ENCODE measurements at regions not wholly inside any gene's neighbourhood (a gene's known extent, or its start where the extent isn't known, plus 50 kb on each side); places are given as distances from the start of the nearest gene placed in this dataset.

DNA sequence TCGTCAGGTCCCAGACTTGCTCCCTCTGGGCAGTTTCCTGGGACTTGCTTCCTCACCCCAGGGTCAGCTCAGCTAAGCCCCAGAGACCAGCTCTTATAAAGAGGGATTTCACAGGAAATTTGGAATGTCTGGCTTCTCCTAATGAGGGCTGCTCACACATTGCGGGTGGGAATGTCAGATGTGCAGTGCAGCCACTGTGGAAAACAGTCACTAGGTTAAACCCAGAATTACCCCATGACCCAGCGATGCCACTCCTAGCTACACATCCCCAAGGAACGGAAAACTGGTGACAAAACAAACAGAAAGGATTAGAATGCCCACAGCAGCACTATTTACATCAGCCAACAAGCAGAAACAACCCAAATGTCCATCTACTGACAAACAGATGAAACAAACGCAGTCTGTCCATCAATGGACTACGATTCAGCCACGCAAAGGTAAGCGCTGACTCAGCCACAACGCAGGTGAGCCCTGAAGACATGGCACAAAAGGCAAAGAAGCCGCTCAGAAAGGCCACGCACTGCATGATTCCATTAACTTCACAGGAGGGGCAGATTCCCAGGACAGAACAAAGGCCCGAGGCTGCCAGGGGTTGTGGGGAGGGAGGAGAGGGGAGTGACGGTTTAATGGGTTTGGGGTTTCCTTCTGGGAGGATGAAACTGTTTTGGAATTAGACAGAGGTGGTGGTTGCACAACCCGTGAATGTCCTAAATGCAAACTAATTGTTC is 63.0 kb downstream of the NCOR2 start:
- DNase-seq (ENCODE audit: low spot score), result no peak

DNA sequence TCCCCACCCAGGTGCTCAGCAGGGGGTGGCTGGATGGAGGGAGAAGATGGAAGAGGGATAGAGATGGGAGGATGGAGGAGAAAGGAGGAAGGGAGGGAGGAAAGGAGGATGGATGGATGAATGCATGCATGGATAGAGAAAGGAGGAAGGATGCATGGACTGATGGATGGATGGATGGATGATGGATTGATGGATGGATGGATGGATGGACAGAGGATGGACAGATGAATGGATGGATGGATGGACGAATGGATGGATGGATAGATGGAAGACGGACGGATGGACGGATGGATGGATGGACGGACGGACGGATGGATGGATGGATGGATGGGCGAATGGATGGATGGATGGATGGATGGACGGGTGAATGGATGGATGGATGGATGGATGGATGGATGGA is 64.1 kb downstream of the NCOR2 start:
- DNase-seq (ENCODE audit: low spot score), result no peak

DNA sequence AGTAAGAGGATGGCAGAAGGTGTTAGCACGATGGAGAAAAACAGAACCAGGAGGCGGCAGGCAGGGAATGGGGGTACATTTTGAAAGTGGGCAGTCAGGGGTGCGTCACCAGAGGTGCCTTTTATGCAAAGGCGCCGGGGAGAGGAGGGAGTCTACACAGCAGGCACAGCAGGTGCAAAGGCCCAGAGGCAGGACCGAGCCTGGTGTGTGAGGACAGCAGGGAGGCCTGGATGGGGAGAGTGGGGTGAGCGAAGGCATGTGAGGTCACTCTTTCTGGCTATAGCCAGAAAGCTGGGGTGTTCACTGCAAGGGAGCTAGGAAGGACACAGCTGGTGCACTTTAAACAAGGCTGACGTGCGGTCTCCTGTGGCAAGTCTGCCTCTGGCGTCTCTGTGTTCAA is 65.0 kb downstream of the NCOR2 start:
- DNase-seq (ENCODE audit: low spot score), result no peak

DNA sequence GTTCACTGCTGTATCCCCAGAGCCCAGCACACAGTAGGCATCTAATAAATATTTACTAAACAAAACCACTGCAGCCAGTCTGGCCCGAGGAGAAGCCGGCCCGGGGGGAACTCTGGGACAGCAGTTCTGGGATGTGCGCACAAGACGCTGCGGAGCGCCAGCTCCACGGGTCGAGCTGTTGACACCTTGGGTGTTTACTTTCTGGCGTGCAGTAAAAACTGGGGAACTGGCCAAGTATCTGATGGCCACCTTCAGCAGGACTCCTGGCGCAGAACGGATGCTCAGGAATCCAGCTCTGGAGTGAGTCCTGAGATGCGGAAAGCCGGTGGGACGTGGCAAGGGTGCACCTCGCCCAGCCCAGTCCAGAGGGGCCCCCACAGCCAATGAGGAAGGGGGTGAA is 65.6 kb downstream of the NCOR2 start:
- DNase-seq (ENCODE audit: low spot score), result no peak

DNA sequence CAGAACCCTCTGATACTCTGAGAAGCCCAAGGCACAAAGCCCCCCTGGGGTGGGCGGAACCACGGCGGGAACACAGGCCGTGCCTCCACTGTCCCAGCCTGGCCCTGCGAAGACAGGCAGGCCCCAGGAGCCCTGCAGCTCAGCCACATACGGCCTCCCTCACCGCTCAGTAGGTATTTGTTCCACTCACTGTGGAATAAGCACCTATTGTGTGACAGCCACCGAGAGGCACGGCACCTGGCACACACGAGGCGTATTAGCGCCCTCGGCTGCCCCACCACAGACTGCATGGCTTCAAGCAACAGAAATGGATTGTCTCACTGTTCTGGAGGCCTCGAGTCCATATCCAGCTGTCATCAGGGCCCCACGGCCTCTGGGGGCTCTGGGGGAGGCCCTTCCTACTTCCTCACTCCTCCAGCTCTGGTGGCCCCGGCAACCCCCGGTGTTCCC is 66.3 kb downstream of the NCOR2 start:
- DNase-seq (ENCODE audit: low spot score), result no peak

DNA sequence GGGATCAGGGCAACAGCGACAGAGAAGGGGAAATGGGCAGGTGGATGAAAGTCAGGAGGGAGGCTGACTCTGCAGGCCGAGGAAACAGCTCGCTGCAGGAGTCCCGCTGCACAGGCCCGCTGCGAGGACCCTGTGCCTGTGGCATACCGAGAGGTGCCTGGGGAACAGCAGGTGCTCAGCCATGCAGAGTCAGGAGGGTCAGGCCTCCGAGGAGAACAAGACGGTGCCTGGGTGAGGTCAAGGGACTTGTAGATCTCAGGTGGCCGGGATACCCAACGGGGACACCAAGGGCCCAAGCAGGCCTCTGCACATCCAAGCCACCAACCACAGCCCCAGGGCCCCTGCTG is 67.5 kb downstream of the NCOR2 start:
- DNase-seq (ENCODE audit: low spot score), result no peak

DNA sequence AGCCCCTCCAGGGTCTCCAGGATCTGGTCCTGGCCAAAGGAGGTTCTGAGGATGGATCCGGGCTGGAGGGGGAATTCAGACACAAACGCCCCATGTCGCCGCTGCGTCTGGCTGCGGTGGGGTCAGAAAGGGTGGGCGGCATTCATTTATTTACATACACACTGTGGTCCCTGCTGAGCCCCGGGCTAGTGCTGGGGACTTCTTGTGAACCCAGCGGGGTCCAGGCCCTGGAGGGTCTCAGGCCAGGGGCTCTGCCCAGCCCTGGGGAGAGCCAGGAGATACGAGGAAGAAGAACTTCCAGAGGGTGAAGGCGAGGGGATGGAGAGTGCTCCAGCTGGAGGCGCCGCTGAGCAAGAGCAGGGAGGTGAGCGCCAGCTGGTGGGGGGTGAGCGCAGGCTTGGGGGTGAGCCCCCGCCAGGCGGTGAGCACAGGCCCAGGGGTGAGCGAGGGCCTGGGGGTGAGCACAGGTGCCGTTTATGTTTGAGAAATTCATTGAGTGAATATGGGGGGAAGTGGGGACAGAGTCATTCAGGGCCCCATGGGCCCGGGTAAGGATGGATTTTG is 68.1 kb downstream of the NCOR2 start:
- DNase-seq (ENCODE audit: low spot score), result no peak

DNA sequence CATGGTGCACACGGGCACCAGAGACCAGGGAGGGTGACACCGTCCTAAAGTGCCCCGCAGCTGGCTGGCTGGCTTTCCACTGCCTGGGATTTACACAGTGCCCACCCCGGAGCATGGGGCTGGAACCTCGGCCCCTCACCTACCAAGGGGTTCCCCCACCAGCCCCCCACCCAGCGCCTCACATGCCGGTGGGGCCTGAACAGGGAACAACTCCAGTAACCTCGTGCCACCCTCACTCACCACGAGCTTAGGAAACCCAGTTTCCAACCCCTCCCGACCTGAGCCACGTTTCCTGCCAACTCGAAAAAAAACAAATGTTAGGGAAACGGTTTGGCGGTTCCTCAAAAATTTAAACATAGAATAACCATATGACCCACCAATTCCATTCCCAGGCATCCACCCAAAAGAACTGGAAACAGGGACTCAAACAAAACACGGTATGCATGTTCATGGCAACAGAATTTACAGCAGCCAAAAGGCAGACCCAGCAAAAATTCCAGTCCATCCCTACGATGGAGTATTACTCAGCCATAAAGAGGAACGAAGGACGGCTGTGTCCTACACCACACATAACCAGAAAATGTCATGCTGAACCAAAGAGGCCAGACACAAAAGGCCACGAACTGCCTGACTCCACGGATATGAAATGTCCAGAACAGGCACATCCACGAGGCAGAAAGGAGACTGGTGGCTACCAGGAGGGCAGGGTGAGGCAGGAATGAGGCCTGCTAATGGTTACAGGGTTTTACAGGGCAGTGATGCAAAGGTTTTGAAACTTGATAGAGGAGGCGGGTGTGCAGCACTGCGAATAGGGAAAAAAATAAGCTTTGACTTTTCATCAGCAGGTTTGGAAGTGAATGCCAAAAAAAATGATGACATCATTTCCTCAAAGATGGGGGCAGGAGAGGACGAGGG is 68.9 kb downstream of the NCOR2 start:
- no peak for DNase-seq (ENCODE audit: low spot score)

DNA sequence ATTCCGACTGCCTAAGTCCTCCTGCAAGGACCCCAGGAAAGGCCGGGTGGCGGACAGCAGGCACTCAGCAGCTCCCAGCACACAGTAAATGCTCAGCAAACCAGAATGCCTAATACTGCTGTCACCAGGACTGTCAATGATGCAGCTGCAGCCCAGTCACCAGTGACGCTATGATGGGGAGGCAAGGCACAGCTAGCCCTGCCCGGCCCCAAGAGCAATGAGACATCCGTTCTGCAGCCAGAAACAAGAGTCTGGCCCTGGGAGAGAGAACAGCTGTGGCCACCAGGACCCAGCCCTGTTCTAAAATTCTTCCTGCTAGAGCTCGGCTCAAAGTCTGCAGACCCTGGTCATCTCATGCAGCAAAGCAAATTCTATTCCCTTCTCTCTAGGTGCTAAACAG is 69.8 kb downstream of the NCOR2 start:
- DNase-seq (ENCODE audit: low spot score), result no peak

DNA sequence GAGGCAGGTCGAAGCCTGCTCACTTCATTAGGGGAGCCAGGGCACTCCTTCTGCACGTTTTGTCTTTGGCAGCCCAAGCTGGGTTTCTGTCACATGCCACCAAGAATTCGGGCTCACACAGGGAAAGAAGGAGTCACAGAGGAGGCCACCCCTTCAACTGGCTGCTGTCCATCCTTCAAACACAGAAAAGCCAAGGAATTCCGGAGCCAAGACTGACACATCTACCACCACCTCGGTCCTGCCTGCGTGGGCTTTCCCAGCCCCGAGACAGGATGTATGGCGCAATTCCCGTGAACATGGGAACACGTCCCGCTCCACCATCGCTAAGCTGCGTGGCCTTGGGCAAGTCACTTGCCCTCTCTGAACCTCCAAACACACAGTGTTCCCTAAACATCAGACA is 70.4 kb downstream of the NCOR2 start:
- no peak for DNase-seq (ENCODE audit: low spot score)

DNA sequence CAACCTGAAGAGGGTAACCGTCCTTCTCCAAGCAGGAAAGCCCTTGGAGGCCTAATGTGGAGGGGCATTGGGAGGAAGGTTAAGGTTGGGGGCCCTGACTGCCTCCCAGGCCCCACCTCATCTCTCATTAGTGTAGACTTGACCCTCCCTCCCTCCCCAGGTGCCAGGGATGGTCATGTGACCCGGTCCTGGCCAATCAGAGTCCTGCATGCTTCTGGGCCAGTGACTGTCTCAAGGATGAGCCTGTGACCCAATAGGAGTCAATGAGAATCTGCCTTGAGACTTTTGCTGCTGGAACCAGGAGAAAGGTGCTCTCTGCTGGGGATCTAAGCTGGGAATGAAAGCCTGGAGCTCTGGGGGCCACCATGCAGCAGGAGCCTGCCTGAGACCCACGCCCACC is 70.8 kb downstream of the NCOR2 start:
- no peak for DNase-seq (ENCODE audit: low spot score)

DNA sequence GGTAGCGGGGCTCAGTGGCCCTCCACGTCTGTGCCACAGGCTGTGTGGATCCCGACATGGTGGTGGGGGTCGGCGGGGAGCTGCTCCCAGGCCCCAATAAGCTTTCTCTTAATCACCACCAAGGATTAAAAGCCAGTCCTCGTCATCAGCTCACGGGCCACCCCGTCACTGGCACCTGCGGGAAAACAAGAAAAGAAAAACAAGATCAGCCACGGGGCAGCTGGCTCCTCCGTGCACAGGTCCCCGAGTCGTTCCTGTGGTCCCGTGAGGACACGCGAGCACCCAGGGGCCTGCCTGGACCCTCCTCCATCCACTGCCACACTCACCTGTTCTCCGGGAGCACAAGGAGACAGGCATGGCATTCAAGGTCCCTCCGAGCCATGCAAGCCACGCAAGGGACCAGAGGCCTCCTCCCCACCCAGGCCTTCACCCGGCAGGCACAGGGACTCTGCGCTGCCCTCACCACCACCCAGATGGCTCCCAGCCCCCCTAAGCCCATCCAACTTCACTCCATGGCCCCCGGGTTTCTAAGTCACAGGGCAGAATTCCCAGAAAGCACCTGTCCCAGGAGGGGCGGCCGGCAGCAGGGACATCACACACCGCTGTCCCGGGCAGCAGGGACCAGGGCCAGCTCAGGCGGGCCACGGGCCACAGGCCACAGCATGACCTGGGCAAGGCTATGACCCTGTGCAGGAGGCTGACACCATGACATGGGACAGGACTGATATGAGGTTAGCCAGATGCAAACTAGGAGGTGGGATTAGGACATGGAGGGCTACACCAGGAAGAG is 72.0 kb downstream of the NCOR2 start:
- no peak for DNase-seq (ENCODE audit: low spot score)

DNA sequence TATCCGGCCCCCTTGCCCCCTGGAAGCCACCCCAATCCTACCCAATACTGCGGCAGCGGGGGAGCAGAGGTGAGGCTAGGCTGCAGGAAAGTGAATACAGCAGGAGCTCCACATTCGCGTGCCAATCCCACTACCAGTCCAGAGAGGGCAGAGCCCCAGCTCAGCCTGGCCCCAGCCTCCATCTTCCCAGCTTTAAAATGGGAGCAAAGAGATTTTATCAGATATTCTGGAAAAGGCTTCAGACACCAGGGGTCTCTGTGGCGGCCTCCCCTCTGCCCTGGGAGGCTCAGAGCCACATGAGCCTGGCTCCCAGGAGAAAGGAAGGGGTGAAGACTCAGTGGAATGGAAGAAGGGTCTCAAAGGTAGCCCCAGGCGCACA is 72.7 kb downstream of the NCOR2 start:
- DNase-seq (ENCODE audit: low spot score), result no peak

DNA sequence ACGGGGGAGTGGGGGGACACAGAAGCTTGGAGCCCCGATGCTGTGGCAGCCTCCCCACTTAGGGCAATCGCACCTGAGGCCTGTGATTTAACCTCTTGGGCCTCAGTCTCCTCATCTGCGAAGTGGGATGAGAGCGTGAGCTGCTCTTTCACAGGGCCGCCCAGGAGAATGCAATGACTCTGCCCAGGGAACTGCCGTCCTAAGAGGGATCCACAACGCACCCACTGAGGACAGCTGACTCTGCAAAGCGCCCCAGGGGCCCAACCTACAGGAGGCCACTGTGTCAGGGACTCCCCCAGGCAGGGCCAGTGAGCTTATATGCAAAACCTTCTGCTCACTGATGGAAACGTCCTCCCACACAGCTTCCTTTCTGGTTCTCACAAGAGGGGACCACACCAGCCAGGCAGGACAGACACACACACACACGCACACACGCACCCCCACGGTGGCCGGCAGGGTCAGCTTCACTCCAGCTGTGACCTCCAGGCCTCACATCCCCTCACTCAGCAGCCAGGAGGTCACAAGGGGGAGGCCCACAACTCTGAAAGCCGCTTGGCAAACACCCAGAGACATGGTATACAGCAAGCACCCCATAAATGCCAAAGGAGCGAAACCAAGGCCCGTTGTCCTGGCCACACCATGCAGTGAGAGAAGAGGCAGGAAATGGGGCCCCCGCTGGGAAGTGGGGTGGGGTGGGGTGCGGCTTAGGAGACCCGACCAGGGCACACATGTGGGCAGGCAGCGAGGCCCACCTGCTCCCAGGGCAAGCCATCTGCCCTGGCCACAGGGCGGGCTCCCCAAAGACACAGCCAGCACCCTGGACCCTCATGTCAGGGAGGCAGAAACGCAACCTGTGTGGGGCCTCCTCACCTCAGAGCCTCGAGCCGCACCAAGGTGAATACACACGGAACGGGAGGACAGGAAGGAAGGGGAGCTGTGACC is 73.3 kb downstream of the NCOR2 start:
- no peak for DNase-seq (ENCODE audit: low spot score)

DNA sequence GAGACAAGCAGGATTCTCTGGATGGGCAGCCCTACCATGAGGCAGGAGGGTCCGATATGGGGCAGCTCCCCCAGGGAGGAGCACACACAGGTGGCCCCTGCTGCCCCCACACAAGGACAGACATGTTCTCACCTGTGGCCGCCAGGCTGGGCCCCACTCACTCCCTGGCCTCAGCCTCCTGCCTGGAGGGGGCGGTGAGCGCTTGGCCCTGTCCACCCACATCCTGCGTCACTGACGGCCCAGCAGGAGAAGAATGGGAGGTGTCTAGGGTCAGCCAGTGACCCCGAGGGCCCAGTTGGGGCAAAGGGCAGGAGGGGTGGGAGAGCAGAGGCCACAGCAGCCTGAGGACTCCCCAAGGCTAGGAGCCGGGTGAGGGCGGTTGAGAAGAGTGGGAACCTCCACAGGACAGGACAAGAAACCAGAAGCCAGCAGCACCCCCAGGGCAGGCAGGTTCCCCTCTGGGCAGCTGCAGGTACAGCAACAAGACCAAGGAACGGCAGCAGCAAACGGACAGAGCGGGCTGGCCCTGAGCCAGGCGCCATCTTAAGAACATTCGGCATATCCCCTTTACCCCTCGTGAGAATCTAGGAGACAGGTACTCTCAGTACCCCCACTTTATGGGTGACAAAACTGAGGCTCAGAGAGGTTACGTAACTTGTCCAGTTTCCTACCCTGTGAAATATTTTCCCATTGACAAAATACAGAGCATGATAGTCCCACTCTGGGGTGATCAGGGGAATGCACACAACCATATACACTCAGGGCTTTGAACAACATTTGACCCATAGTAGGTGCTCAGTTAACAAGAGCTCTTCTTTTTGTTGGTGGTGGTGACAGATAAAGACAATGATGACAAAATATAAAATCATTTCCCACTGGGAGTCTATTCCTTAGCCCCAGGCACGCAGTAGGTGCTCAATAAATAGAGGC is 74.3 kb downstream of the NCOR2 start:
- no peak for DNase-seq (ENCODE audit: low spot score)

DNA sequence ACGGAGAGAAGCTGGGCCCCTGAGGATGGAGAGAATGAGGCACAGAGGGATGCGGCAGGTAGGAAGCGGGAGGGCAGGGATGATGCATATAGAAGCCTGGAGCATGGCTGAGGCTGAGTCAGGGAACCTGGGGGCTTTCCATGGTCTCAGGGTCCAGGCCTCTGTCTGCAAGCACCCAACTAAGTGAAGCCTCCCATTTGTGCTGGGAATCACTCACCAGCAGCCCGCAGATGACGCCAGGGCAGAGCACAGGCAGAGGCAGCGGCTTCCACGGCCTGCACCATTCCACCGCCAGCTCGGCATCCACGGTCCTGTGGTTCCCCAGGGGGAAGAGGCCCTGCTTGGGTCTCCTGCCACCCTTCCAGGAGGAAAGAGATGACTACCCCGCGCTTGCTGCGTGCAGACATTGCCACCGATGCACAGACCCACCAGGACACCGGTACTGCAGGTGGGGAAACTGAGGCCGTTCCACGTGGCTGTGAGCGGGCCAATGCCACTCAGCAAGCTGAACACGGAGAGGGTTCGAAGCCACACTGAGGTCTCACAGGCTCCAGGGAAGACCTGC is 75.5 kb downstream of the NCOR2 start:
- no peak for DNase-seq (ENCODE audit: low spot score)

DNA sequence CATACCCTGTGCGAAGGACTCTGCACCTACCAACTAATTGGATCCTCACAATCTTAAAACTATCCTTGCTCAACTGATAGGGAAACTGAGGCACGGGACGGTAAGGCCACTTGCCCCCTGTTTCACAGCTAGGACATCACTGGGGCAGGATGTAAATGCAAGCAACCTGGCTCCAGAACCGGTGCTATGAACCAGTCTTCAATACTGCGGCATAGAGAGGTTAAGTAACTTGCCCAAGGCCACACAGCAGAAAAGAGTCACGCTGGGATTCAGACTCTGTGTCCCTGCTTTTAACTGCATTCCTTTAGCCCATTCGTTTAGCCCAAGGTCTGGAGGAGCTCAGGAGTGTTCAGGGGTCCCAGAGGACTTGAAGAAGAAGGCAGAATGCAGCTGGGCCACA is 76.1 kb downstream of the NCOR2 start:
- DNase-seq (ENCODE audit: low spot score), result no peak

DNA sequence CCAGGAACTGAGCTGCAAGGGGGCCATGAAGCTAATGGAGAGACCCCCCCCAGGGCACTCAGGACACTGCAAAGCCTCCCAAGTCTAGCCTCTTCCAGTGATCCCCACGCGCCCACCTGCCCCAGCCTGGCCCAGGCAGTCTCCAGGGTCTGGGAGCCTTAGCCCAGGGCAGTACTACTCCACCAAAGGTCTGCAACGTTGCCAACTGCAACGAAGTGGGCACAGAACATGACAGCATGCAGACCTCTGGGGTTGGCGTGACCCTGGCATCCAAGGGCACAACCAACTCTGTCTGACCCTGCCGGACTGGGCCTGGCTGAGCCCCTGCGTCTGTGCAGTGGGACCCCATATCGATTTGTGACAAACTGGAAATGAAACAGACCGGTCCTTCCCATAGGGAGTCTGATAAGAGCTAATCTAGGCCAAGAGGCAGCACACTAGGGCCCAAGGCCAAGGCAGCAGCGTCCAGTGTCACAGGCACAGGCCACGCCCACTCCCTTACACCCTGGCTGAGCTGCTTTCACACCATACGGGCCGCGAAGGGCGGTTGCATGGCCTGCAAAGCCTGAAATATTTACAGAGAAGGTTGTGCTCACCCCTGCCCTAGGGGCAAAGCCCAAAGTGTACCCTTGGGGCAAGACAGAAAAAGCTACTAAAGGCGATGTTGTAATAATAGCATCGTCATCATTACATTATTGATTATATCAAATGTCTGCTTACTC is 76.7 kb downstream of the NCOR2 start:
- peak; percentile 89 for DNase-seq (ENCODE audit: low spot score)

DNA sequence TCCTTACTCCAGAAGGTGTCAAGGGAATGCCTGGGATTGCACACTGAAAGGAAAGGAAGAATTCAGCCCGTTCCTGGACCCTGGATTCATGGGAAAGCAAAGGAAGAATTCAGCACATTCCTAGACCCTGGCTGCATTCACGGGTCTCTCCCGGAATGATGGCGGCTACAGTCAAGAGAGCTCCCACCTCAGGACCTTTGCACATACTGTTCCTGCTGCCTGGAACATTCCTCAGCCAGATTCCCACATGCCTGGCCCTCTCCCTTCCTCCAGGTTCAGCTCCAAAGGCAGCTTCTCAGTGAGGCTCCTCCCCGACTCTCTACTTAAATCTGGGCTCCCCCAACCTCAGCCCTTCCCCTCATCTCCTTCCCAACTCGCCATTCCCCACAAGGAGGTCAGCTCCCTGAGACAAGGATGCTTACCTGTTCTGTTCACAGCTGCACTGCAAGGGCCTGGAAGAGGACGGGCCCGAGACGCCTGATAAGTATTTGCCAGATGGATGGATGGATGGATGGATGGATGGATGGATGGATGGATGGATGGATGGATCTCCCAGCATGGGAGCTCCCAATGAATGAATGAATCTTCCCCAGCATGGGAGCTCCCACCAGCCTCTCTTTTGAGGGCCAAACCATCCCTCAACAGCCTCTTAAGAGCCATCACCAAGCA is 77.4 kb downstream of the NCOR2 start:
- no peak for DNase-seq (ENCODE audit: low spot score)
